B cell (primary cell): ENCODE measurements at regions not wholly inside any gene's neighbourhood (a gene's known extent, or its start where the extent isn't known, plus 50 kb on each side); places are given as distances from the start of the nearest gene placed in this dataset.

Experiments used
- ATAC-seq: fragments of 200-7000 bp; cut with Tn5 transposase; one replicate; pipeline ENCODE4 v1.10.0; 2021; ENCODE audit warnings: low read depth, mild to moderate bottlenecking, moderate number of reproducible peaks, moderate library complexity
- CTCF ChIA-PET: fragments of 350-600 bp; sonication (Branson Sonifier 250); formaldehyde crosslinking; loops from one replicate; lab custom pipeline; 2021; ENCODE audit warnings: antibody characterized with exemption, inconsistent platforms; lab: Charles Lee
- POLR2A ChIA-PET: fragments of 350-600 bp; sonication (Branson Sonifier 250); formaldehyde crosslinking; loops from one replicate; lab custom pipeline; 2021; ENCODE audit warnings: antibody characterized with exemption; lab: Charles Lee
- DNase-seq: peaks from one replicate; pipeline ENCODE4 v3.0.0; 2013
- H2AFZ ChIP-seq: 2 replicates; pipeline ENCODE4 v1.6.1; 2012; ENCODE audit warnings: mild to moderate bottlenecking, low read depth, low read length; ENCODE audit not compliant: insufficient read depth, poor library complexity, severe bottlenecking
- H3K27ac ChIP-seq, 2 donors: 1 replicate in 1 of 2; 2 replicates in 1 of 2; pipeline ENCODE4 v1.5.1; 2012 to 2013; ENCODE audit warnings: low read length in 2 of 2, mild to moderate bottlenecking in 2 of 2, moderate library complexity in 1 of 2
- H3K27me3 ChIP-seq, 4 experiments: fragments of 200-600 bp in 1 of 4; sonication (generic) in 1 of 4; replicated peaks in 1 of 4; 1 replicate in 2 of 4; 2 replicates in 2 of 4; pipeline versions ENCODE4 v1.6.1 to v1.7.0; 2013 to 2016; ENCODE audit warnings: low read length in 3 of 4, mild to moderate bottlenecking in 2 of 4, mixed read lengths in 1 of 4, moderate library complexity in 1 of 4; ENCODE audit not compliant: insufficient read depth in 4 of 4, control insufficient read depth in 3 of 4; ENCODE audit errors: control extremely low read depth in 1 of 4
- H3K36me3 ChIP-seq, 2 experiments: replicated peaks in 1 of 2; 1 replicate in 1 of 2; 2 replicates in 1 of 2; pipeline versions ENCODE4 v1.6.1 to v1.7.1; 2013; ENCODE audit warnings: low read length in 1 of 2; ENCODE audit not compliant: insufficient read depth in 2 of 2, control insufficient read depth in 1 of 2; ENCODE audit errors: control extremely low read depth in 1 of 2, extremely low read depth in 1 of 2
- H3K4me1 ChIP-seq, 2 donors: fragments of 200-600 bp in 1 of 2; sonication (generic) in 1 of 2; 1 replicate in 1 of 2; 2 replicates in 1 of 2; pipeline versions ENCODE4 v1.5.1 to v1.6.1; 2013 to 2017; ENCODE audit warnings: low read length in 2 of 2; ENCODE audit not compliant: control insufficient read depth in 2 of 2, insufficient read depth in 2 of 2
- H3K4me2 ChIP-seq: replicated peaks from 2 replicates; pipeline ENCODE3; 2012; ENCODE audit warnings: mild to moderate bottlenecking, low read depth, low read length; ENCODE audit not compliant: poor library complexity, severe bottlenecking
- H3K4me3 ChIP-seq, 5 experiments: fragments of 200-600 bp in 1 of 5; sonication (generic) in 1 of 5; 1 replicate in 3 of 5; 2 replicates in 2 of 5; pipeline versions ENCODE4 v1.5.1 to v1.7.0; 2011 to 2016; ENCODE audit warnings: low read length in 4 of 5, mild to moderate bottlenecking in 4 of 5, low read depth in 2 of 5, control low read depth in 1 of 5, moderate library complexity in 1 of 5; ENCODE audit not compliant: insufficient read depth in 1 of 5; ENCODE audit errors: control extremely low read depth in 1 of 5, extremely low read depth in 1 of 5
- H3K79me2 ChIP-seq: fragments of 200-600 bp; sonication (generic); one replicate; pipeline ENCODE4 v1.6.0; 2016; ENCODE audit warnings: low read length; ENCODE audit not compliant: control insufficient read depth, insufficient read depth
- H3K9ac ChIP-seq: fragments of 200-600 bp; sonication (generic); 2 replicates; pipeline ENCODE4 v1.6.1; 2017; ENCODE audit warnings: mild to moderate bottlenecking, low read length, moderate library complexity
- H3K9me3 ChIP-seq, 3 donors: one replicate each; pipeline versions ENCODE4 v1.6.1 to v1.7.1; 2013; ENCODE audit warnings: low read length in 2 of 3; ENCODE audit not compliant: control insufficient read depth in 2 of 3, insufficient read depth in 1 of 3; ENCODE audit errors: control extremely low read depth in 1 of 3
- H4K20me1 ChIP-seq: 2 replicates; pipeline ENCODE4 v1.6.0; 2012; ENCODE audit warnings: mild to moderate bottlenecking, low read length; ENCODE audit not compliant: insufficient read depth, control insufficient read depth, poor library complexity, severe bottlenecking
- H3K27ac Mint-ChIP-seq: one replicate; pipeline ENCODE4 v1.8.0; 2021; ENCODE audit warnings: mixed read lengths
- H3K27me3 Mint-ChIP-seq: one replicate; pipeline ENCODE4 v1.8.0; 2021; ENCODE audit warnings: mixed read lengths
- H3K4me1 Mint-ChIP-seq: one replicate; pipeline ENCODE4 v1.8.0; 2021; ENCODE audit warnings: mixed read lengths
- H3K4me3 Mint-ChIP-seq: one replicate; pipeline ENCODE4 v1.8.0; 2021; ENCODE audit warnings: mixed read lengths
- H3K9me3 Mint-ChIP-seq: one replicate; pipeline ENCODE4 v1.8.0; 2022; ENCODE audit warnings: mixed read lengths; ENCODE audit not compliant: insufficient read depth
- EZH2 ChIP-seq: IDR thresholded peaks from 2 replicates; pipeline ENCODE4 v1.6.1; 2012; ENCODE audit warnings: borderline replicate concordance, low read depth, mild to moderate bottlenecking, moderate library complexity, low read length; ENCODE audit not compliant: insufficient read depth, poor library complexity, severe bottlenecking
- WGBS: methylation state at CpG from one replicate; pipeline ENCODE4 v1.1.5; 2013; ENCODE audit warnings: missing lambda C conversion rate; ENCODE audit not compliant: insufficient coverage; 5-methylcytosine and 5-hydroxymethylcytosine counted together
- intact Hi-C: fragments of 100-400 bp; cut with micrococcal nuclease; formaldehyde crosslinking; loops from one replicate; pipeline ENCODE4 v1.10.0; 2022
- TF ChIP-seq, protein P1 (sequence below): fragments of 200-600 bp; IDR thresholded peaks from one replicate; pipeline ENCODE4 v1.8.0; 2022; ENCODE audit warnings: antibody characterized with exemption, mild to moderate bottlenecking

DNA sequence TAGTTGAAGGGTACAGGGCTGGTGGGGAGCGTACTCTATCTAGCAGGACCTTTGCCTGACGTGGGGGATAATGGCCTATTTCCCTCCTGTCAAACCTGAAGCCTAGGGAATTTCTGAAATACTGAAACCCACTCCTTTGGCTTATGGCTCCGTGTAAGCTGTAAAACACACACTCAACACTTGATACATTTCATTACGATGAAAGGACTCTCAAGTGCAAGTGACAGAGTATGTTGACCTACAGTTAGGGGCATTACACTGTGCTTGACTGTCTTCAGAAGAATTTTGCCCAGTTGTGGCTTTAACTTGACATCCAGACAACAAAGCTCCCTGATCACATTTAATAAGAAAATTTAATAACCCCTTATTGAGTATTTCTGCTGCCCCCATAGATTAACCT, 194.3 kb downstream of the BAMBI start:
- Mint-ChIP-seq H3K4me1 (no peaks in the 10 kb centered on the region), H3K4me3 (no peak overlapping the region), H3K9me3 (no peaks in the 10 kb centered on the region), H3K27ac (no peak overlapping the region), H3K27me3 (no peaks in the 10 kb centered on the region)
- Histone ChIP-seq H3K36me3 (no peaks in the 10 kb centered on the region), H3K4me2 (no peak overlapping the region), H3K79me2 (no peaks in the 10 kb centered on the region), H3K27ac (no peak overlapping the region), H4K20me1 (no peaks in the 10 kb centered on the region), H3K27me3 (no peaks in the 10 kb centered on the region), H3K9ac (no peak overlapping the region), H2AFZ (no peak overlapping the region), H3K4me3 (no peak overlapping the region), H3K4me1 (no peaks in the 10 kb centered on the region), H3K9me3 (no peaks in the 10 kb centered on the region)
- CTCF ChIA-PET = no interaction called here
- ATAC-seq (no peak), DNase-seq (no peak)
- 86% methylated on average over 4 of the region's 4 CpGs for WGBS
- TF ChIP-seq EZH2 = no peak
- TF ChIP-seq, protein P1, sequence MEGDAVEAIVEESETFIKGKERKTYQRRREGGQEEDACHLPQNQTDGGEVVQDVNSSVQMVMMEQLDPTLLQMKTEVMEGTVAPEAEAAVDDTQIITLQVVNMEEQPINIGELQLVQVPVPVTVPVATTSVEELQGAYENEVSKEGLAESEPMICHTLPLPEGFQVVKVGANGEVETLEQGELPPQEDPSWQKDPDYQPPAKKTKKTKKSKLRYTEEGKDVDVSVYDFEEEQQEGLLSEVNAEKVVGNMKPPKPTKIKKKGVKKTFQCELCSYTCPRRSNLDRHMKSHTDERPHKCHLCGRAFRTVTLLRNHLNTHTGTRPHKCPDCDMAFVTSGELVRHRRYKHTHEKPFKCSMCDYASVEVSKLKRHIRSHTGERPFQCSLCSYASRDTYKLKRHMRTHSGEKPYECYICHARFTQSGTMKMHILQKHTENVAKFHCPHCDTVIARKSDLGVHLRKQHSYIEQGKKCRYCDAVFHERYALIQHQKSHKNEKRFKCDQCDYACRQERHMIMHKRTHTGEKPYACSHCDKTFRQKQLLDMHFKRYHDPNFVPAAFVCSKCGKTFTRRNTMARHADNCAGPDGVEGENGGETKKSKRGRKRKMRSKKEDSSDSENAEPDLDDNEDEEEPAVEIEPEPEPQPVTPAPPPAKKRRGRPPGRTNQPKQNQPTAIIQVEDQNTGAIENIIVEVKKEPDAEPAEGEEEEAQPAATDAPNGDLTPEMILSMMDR = no peak
- POLR2A ChIA-PET = no interaction called here
- intact Hi-C loops = no loop called here

DNA sequence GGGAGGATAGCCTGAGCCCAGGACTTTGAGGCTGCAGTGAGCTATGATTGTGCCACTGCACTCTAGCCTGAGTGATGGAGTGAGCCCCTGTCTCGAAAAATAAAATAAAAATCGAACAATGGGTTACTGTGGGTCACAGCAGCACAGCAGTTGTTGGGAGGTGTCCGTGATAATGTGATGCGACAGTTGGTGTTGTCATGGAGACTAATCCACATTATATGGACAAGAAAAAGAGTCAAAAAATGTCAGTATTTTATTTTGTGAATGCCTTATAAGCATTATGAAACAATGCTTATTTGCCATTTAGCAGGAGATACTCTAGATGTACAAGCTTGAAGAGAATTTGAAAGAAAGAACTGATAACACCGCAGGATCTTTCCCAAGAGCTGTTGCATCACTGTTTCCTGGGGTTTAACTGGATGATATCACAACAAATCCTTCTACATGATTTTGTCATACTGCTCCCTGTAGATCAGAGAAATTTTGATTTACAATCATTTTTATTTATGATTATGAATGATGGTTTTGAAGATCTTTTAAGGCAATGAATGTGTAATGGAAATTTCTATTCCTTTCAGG, 195.4 kb downstream of the BAMBI start:
- POLR2A ChIA-PET = no interaction called here
- H3K9me3 ChIP-seq = no peaks in the 10 kb centered on the region
- Mint-ChIP-seq H3K4me1 (no peaks in the 10 kb centered on the region), H3K27me3 (no peaks in the 10 kb centered on the region), H3K9me3 (no peaks in the 10 kb centered on the region), H3K27ac (no peak overlapping the region), H3K4me3 (no peak overlapping the region)
- no peaks in the 10 kb centered on the region for H3K36me3 ChIP-seq
- CTCF ChIA-PET = no interaction called here
- no peaks in the 10 kb centered on the region for H3K27me3 ChIP-seq
- no peaks in the 10 kb centered on the region for H3K79me2 ChIP-seq
- intact Hi-C loops = no loop called here
- no peak overlapping the region for H3K4me3 ChIP-seq
- WGBS = 70% methylated on average over 3 of the region's 5 CpGs
- no peak for ATAC-seq
- DNase-seq = no peak
- H3K9ac ChIP-seq = no peak overlapping the region
- TF ChIP-seq, protein P1 = no peak
- TF ChIP-seq EZH2 = no peak
- H4K20me1 ChIP-seq = no peaks in the 10 kb centered on the region
- no peak overlapping the region for H3K27ac ChIP-seq
- H2AFZ ChIP-seq = no peak overlapping the region
- H3K4me1 ChIP-seq = no peaks in the 10 kb centered on the region
- H3K4me2 ChIP-seq = no peak overlapping the region
